ENCODE measurements at regions not wholly inside any gene's neighbourhood (a gene's known extent, or its start where the extent isn't known, plus 50 kb on each side); places are given as distances from the start of the nearest gene placed in this dataset.

GRCh38 chr7:37504801-37505200 is 56.1 kb upstream of the ELMO1 start:
- Mint-ChIP-seq H3K27me3 (ENCODE audit: unreplicated experiment) (no peaks in the 10 kb centered on the region), H3K27ac (ENCODE audit: unreplicated experiment) (no peak overlapping the region), H3K9me3 (ENCODE audit: unreplicated experiment) (no peaks in the 10 kb centered on the region), H3K36me3 (ENCODE audit: low read depth, unreplicated experiment) (no peaks in the 10 kb centered on the region), H3K4me1 (ENCODE audit: unreplicated experiment) (peaks cover 24% of the 10 kb centered on the region), H3K4me3 (ENCODE audit: unreplicated experiment) (no peak overlapping the region)
- no peak for DNase-seq (ENCODE audit: low spot score)
- no peak for TF ChIP-seq CTCF (IDR thresholded peaks at IDR 0.05; ENCODE audit: unreplicated experiment)

GRCh38 chr7:37505750-37506353 is 57.2 kb upstream of the ELMO1 start:
- peaks cover 24% of the 10 kb centered on the region for H3K4me1 Mint-ChIP-seq (ENCODE audit: unreplicated experiment)
- no peak for TF ChIP-seq CTCF (IDR thresholded peaks at IDR 0.05; ENCODE audit: unreplicated experiment)
- no peak for DNase-seq (ENCODE audit: low spot score)
- H3K27me3 Mint-ChIP-seq (ENCODE audit: unreplicated experiment) = no peaks in the 10 kb centered on the region
- no peak overlapping the region for H3K27ac Mint-ChIP-seq (ENCODE audit: unreplicated experiment)
- no peak overlapping the region for H3K4me3 Mint-ChIP-seq (ENCODE audit: unreplicated experiment)
- no peaks in the 10 kb centered on the region for H3K9me3 Mint-ChIP-seq (ENCODE audit: unreplicated experiment)
- no peaks in the 10 kb centered on the region for H3K36me3 Mint-ChIP-seq (ENCODE audit: low read depth, unreplicated experiment)

- Mint-ChIP-seq H3K4me3 (ENCODE audit: unreplicated experiment) (no peak overlapping the region), H3K9me3 (ENCODE audit: unreplicated experiment) (no peaks in the 10 kb centered on the region), H3K27me3 (ENCODE audit: unreplicated experiment) (no peaks in the 10 kb centered on the region), H3K36me3 (ENCODE audit: low read depth, unreplicated experiment) (no peaks in the 10 kb centered on the region), H3K27ac (ENCODE audit: unreplicated experiment) (no peak overlapping the region), H3K4me1 (ENCODE audit: unreplicated experiment) (peaks cover 24% of the 10 kb centered on the region)
- no peak for DNase-seq (ENCODE audit: low spot score)
- TF ChIP-seq CTCF (IDR thresholded peaks at IDR 0.05; ENCODE audit: unreplicated experiment) = no peak
These were observed 59.5 kb upstream of the ELMO1 start for GRCh38 chr7:37508118-37508517.

- Mint-ChIP-seq H3K27me3 (ENCODE audit: unreplicated experiment) (no peaks in the 10 kb centered on the region), H3K4me3 (ENCODE audit: unreplicated experiment) (no peak overlapping the region)
These were observed 61.5 kb upstream of the ELMO1 start for GRCh38 chr7:37510043-37510634.

More at GRCh38 chr7:37510043-37510634, 61.5 kb upstream of the ELMO1 start:
- Mint-ChIP-seq H3K9me3 (ENCODE audit: unreplicated experiment) (no peaks in the 10 kb centered on the region), H3K27ac (ENCODE audit: unreplicated experiment) (no peak overlapping the region), H3K36me3 (ENCODE audit: low read depth, unreplicated experiment) (no peaks in the 10 kb centered on the region), H3K4me1 (ENCODE audit: unreplicated experiment) (peaks cover 19% of the 10 kb centered on the region)
- TF ChIP-seq CTCF (IDR thresholded peaks at IDR 0.05; ENCODE audit: unreplicated experiment) = peak; percentile 74
- peak; percentile 36 for DNase-seq (ENCODE audit: low spot score)
